OCI-M1 (cell line): ENCODE measurements at regions not wholly inside any gene's neighbourhood (a gene's known extent, or its start where the extent isn't known, plus 50 kb on each side); places are given as distances from the start of the nearest gene placed in this dataset.
A peak's percentile ranks its signal among the peaks of the same experiment; 100 is the strongest.
"Not testable (repeated sequence)": the region's sequence is repeated elsewhere in the genome, so short reads cannot be mapped to it uniquely, and the experiment has no call there.

Experiments
- DNase-seq: peaks from one replicate; lab custom pipeline; 2025; lab: John Stamatoyannopoulos, UW

GRCh38 chrX:65821721-65822496, 154.5 kb downstream of the MSN start:
- no peak for DNase-seq

GRCh38 chrX:65819983-65820382, 152.5 kb downstream of the MSN start:
- not testable (repeated sequence) for DNase-seq

- no peak for DNase-seq
Measured at GRCh38 chrX:65813245-65813644, 145.8 kb downstream of the MSN start.

- peak; percentile 55 for DNase-seq
Measured at GRCh38 chrX:65811558-65812228, 144.2 kb downstream of the MSN start.
